Astrocyte of the cerebellum (primary cell): ENCODE measurements at regions not wholly inside any gene's neighbourhood (a gene's known extent, or its start where the extent isn't known, plus 50 kb on each side); places are given as distances from the start of the nearest gene placed in this dataset.
A peak's percentile ranks its signal among the peaks of the same experiment; 100 is the strongest.

Experiments
- DNase-seq: peaks from one replicate; pipeline ENCODE4 v3.0.0-alpha.2; 2011; ENCODE audit warnings: low read depth
- H3K4me3 ChIP-seq: 2 replicates; pipeline ENCODE4 v1.5.1; 2011; ENCODE audit warnings: mild to moderate bottlenecking, low read depth, low read length, moderate library complexity
- in situ Hi-C: cut with HindIII; loops from 2 replicates; pipeline ENCODE4 v1.10.0; 2017; ENCODE audit warnings: low sequenced_read_pairs
- TF ChIP-seq, protein P1 (sequence below): IDR thresholded peaks from 2 replicates; pipeline ENCODE4 v1.5.1; 2012; ENCODE audit warnings: low read length, low read depth, moderate library complexity, mild to moderate bottlenecking; ENCODE audit errors: missing control alignments

DNA sequence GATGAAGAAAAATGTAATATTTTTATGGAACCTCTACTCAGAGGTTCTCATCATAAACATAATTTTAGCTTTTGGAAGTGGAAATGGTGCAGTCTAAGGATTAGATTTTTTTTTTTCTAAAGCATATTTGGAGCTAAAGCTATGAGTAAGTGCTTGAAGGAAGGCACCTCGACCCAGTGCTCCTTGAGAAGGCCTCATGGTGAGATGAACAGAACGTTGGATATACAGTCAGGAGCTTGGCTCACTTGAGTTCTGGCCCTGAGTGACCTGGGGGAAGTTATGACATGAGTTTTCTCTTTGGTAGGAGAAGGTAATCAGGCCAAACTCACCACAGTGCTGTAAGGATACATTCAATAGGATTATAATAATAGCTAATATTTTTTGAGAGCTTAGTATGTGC is 163.3 kb downstream of the JCAD start:
- no peak overlapping the region for H3K4me3 ChIP-seq
- DNase-seq: peak; percentile 34
- TF ChIP-seq, protein P1, sequence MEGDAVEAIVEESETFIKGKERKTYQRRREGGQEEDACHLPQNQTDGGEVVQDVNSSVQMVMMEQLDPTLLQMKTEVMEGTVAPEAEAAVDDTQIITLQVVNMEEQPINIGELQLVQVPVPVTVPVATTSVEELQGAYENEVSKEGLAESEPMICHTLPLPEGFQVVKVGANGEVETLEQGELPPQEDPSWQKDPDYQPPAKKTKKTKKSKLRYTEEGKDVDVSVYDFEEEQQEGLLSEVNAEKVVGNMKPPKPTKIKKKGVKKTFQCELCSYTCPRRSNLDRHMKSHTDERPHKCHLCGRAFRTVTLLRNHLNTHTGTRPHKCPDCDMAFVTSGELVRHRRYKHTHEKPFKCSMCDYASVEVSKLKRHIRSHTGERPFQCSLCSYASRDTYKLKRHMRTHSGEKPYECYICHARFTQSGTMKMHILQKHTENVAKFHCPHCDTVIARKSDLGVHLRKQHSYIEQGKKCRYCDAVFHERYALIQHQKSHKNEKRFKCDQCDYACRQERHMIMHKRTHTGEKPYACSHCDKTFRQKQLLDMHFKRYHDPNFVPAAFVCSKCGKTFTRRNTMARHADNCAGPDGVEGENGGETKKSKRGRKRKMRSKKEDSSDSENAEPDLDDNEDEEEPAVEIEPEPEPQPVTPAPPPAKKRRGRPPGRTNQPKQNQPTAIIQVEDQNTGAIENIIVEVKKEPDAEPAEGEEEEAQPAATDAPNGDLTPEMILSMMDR: no peak
- in situ Hi-C loops: no loop called here

DNA sequence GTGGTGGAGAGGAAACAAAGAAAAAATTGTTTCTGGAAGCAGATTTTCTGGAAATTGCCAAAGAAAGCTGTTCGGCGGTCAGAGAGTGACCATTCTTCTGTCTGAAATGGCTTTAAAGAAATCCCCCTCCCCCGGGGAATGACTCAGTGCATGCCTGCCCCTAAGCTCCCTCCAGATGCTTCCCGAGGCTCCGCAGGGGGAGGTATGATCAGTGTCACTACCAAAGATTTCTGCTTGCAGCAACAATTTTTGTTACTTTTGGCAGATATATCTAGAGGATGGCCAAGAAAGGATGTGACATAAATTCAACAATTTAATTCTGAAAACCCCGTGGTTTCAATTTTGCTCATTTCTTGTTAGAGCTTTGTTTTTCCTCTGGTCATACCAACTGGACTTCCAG is 163.9 kb downstream of the JCAD start:
- TF ChIP-seq, protein P1: no peak
- H3K4me3 ChIP-seq: no peak overlapping the region
- in situ Hi-C loops: no loop called here
- peak; percentile 99 for DNase-seq

DNA sequence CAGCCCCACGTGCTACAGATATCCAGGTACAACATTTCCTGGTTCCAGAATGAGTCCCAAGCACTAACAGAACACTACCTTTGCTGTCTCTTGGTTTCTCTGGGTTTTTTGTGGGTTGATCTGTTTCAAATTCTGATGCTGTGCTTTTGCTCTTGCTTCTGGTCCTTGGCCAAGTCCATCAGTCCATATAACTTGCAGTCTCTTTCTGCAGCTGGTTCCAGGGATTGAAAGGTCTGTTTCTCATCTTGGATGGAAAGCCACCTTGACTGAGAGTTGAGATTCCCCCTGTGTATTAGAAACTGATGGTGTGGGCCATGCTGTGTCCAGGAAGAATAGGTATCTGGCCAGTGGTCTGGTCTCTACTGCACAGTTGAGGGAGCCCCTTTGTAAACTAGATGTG is 171.1 kb downstream of the JCAD start:
- no peak for DNase-seq
- TF ChIP-seq, protein P1: no peak
- no peak overlapping the region for H3K4me3 ChIP-seq
- in situ Hi-C loops: no loop called here

DNA sequence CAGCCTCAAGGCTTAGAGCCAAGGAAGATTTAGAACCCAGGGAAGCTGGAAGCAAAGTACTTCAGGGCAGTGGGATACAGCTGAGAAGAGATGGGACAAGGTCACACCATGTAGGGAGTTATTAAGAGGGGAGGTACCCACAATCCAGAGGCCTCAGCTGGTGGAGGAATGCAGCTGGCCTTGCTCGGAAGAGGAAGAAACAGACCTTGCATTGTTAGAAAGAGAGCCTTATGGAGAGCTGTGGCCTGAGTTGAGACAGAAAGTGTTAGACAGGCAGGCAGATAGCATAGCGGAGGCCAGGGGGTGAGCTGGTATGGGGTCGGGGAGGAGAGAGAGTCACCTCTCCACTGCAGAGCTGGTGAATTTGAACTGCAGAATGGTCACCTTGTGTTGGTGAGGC is 173.1 kb downstream of the JCAD start:
- in situ Hi-C loops: no loop called here
- TF ChIP-seq, protein P1: no peak
- no peak overlapping the region for H3K4me3 ChIP-seq
- DNase-seq: no peak

DNA sequence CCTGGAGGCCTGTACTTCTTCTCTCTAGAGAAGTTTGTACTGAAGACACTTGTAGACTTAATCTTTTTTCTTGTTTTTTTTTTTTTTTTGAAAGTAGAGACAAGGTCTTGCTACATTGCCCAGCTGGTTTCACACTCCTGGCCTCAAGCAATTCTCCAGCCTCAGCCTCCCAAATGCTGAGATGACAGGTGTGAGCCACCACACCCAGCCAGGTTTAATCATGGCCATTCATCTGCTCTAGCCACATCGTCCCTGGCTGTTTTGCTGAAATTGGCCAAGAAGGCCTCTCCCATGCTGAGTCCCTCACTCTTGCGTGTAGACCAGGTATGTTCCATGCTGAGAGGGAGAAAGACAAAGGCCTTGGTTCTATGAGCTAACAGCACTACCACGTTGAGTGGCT is 176.2 kb downstream of the JCAD start:
- TF ChIP-seq, protein P1: no peak
- in situ Hi-C loops: no loop called here
- H3K4me3 ChIP-seq: no peak overlapping the region
- DNase-seq: no peak

DNA sequence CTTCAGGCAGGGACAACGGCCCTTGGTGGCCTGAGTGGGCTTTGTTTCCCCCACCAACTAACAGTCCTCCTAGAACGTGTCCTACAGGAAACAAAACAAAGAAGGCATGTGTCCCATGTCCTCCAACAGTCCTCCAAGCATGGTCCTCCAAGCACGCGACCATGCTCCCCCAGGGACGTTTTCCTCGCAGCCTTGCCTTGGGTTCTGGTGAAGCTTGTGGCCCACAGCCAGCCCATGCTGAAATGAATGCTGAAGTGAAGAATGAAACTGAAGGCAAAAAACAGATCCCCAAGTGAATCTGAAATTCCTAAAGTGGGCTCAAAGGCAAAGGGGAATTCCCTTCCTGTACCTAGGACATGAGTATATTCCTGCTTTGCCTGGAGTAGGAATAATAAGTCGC is 176.6 kb downstream of the JCAD start:
- TF ChIP-seq, protein P1: no peak
- H3K4me3 ChIP-seq: no peak overlapping the region
- DNase-seq: no peak
- in situ Hi-C loops: no loop called here

DNA sequence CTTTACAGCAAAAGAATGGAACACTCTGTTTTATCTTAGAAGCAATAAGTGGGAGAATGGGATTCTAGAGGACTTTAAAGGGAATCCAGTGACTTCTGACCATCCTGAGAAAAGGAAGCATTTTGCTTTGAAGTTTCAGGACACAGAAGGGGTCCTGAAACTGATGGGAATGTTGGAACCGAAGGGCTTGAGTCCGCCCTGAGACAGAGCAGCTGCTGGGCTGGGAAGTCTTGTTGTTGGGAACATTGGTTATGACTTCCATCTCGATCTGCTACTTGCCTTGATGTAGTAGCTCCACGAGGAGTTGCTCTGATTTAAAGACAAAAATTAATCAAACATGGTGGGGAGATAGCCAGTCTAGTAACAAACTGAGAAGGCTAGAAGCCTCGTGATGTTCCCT is 177.6 kb downstream of the JCAD start:
- TF ChIP-seq, protein P1: no peak
- in situ Hi-C loops: no loop called here
- H3K4me3 ChIP-seq: no peak overlapping the region
- no peak for DNase-seq
